Mesenchymal stem cell (in vitro differentiated cells and primary cell): ENCODE measurements at regions not wholly inside any gene's neighbourhood (a gene's known extent, or its start where the extent isn't known, plus 50 kb on each side); places are given as distances from the start of the nearest gene placed in this dataset.
"Not testable (repeated sequence)": the region's sequence is repeated elsewhere in the genome, so short reads cannot be mapped to it uniquely, and the experiment has no call there.

Experiments used
- DNase-seq: peaks from one replicate; pipeline ENCODE4 v3.0.0-alpha.2; 2013
- H2AFZ ChIP-seq: one replicate; pipeline ENCODE4 v1.6.1; 2013; ENCODE audit warnings: low read depth, mild to moderate bottlenecking, control low read depth, inconsistent platforms, low read length, moderate library complexity
- H2AK5ac ChIP-seq: 2 replicates; pipeline ENCODE4 v1.6.1; 2013; ENCODE audit warnings: low read length, moderate library complexity, mild to moderate bottlenecking, inconsistent platforms; ENCODE audit not compliant: severe bottlenecking
- H2BK120ac ChIP-seq: one replicate; pipeline ENCODE4 v1.6.1; 2013; ENCODE audit warnings: low read depth, mild to moderate bottlenecking, inconsistent platforms, low read length, moderate library complexity
- H2BK12ac ChIP-seq, 2 experiments: one replicate each; pipeline ENCODE4 v1.6.1; 2013; ENCODE audit warnings: inconsistent platforms in 2 of 2, low read length in 2 of 2, mild to moderate bottlenecking in 2 of 2, moderate library complexity in 2 of 2, control low read depth in 1 of 2
- H2BK15ac ChIP-seq: one replicate; pipeline ENCODE4 v1.6.1; 2013; ENCODE audit warnings: mild to moderate bottlenecking, low read depth, inconsistent platforms; ENCODE audit not compliant: poor library complexity, severe bottlenecking
- H2BK5ac ChIP-seq: 2 replicates; pipeline ENCODE4 v1.6.1; 2013; ENCODE audit warnings: low read depth, mild to moderate bottlenecking, low read length, control low read depth, inconsistent platforms; ENCODE audit not compliant: poor library complexity, severe bottlenecking
- H3K14ac ChIP-seq, 2 experiments: one replicate each; pipeline ENCODE4 v1.6.1; 2013; ENCODE audit warnings: inconsistent platforms in 2 of 2, low read length in 2 of 2, control low read depth in 1 of 2, mild to moderate bottlenecking in 1 of 2, moderate library complexity in 1 of 2
- H3K18ac ChIP-seq, 2 experiments: one replicate each; pipeline ENCODE4 v1.6.1; 2013; ENCODE audit warnings: inconsistent platforms in 2 of 2, low read length in 2 of 2, control low read depth in 1 of 2, low read depth in 1 of 2, mild to moderate bottlenecking in 1 of 2
- H3K23ac ChIP-seq, 2 experiments: one replicate each; pipeline ENCODE4 v1.6.1; 2013; ENCODE audit warnings: inconsistent platforms in 2 of 2, low read length in 2 of 2, mild to moderate bottlenecking in 2 of 2, moderate library complexity in 2 of 2, control low read depth in 1 of 2
- H3K27ac ChIP-seq: 2 replicates; pipeline ENCODE4 v1.5.1; 2013; ENCODE audit warnings: mild to moderate bottlenecking, moderate library complexity, low read length, control low read depth, inconsistent platforms; ENCODE audit not compliant: poor library complexity, severe bottlenecking
- H3K27me3 ChIP-seq, 2 experiments: 2 replicates each; pipeline versions ENCODE4 v1.6.1 to v1.7.0; 2013; ENCODE audit warnings: low read length in 2 of 2, mild to moderate bottlenecking in 2 of 2, moderate library complexity in 2 of 2, control low read depth in 1 of 2, inconsistent platforms in 1 of 2; ENCODE audit not compliant: control insufficient read depth in 1 of 2, insufficient read depth in 1 of 2
- H3K36me3 ChIP-seq, 2 experiments: 2 replicates each; pipeline versions ENCODE4 v1.6.1 to v1.7.0; 2013; ENCODE audit warnings: low read length in 2 of 2, control low read depth in 1 of 2, inconsistent platforms in 1 of 2, low read depth in 1 of 2, mild to moderate bottlenecking in 1 of 2; ENCODE audit not compliant: insufficient read depth in 2 of 2, control insufficient read depth in 1 of 2
- H3K4ac ChIP-seq, 2 experiments: one replicate each; pipeline ENCODE4 v1.6.1; 2013; ENCODE audit warnings: inconsistent platforms in 2 of 2, low read length in 2 of 2, mild to moderate bottlenecking in 2 of 2, moderate library complexity in 2 of 2, control low read depth in 1 of 2, low read depth in 1 of 2
- H3K4me1 ChIP-seq: 2 replicates; pipeline ENCODE4 v1.6.1; 2013; ENCODE audit warnings: low read depth, low read length, control low read depth; ENCODE audit not compliant: control insufficient read depth, insufficient read depth
- H3K4me2 ChIP-seq: 2 replicates; pipeline ENCODE4 v1.6.1; 2013; ENCODE audit warnings: low read length, mild to moderate bottlenecking, inconsistent platforms; ENCODE audit not compliant: poor library complexity, severe bottlenecking
- H3K4me3 ChIP-seq, 2 experiments: 2 replicates each; pipeline versions ENCODE4 v1.5.1 to v1.7.0; 2013; ENCODE audit warnings: low read length in 2 of 2, mild to moderate bottlenecking in 2 of 2, control low read depth in 1 of 2, low read depth in 1 of 2; ENCODE audit not compliant: insufficient read depth in 1 of 2
- H3K79me1 ChIP-seq: replicated peaks from 2 replicates; pipeline ENCODE4 v1.6.1; 2013; ENCODE audit warnings: mild to moderate bottlenecking, control low read depth, low read length, inconsistent platforms; ENCODE audit not compliant: poor library complexity, severe bottlenecking
- H3K9ac ChIP-seq: 2 replicates; pipeline ENCODE4 v1.7.0; 2013; ENCODE audit warnings: mild to moderate bottlenecking, low read length, moderate library complexity
- H3K9me3 ChIP-seq: 2 replicates; pipeline ENCODE4 v1.7.0; 2013; ENCODE audit warnings: mild to moderate bottlenecking, low read length; ENCODE audit not compliant: control insufficient read depth
- H4K8ac ChIP-seq: one replicate; pipeline ENCODE4 v1.6.1; 2013; ENCODE audit warnings: inconsistent platforms, mild to moderate bottlenecking, low read length, moderate library complexity
- H4K91ac ChIP-seq: one replicate; pipeline ENCODE4 v1.6.1; 2013; ENCODE audit warnings: mild to moderate bottlenecking, low read length, inconsistent platforms
- WGBS: methylation state at CpG from one replicate; pipeline ENCODE4 v1.1.7; 2013; ENCODE audit warnings: mixed read lengths; 5-methylcytosine and 5-hydroxymethylcytosine counted together

DNA sequence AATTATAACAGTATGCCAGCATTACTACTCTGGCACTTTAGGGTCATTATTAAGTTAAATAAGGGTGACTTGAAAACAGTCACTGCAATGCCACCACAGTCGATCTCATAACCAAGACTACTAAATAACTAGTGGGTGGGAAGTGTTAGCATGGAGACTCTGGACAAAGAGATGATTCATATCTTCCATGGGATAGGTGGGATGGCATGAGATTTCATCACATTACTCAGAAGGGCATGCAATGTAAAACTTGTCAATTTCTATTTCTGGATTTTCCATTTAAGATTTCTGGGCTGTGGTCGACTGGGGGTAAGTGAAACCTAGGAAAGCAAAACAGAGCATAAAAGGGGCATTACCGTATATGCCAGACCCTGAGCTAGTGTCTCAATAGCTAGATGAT lies 538.9 kb upstream of the GRM7 start:
- Histone ChIP-seq H3K27ac (no peak overlapping the region), H2BK15ac (no peak overlapping the region), H3K27me3 (no peaks in the 10 kb centered on the region), H3K4me1 (no peaks in the 10 kb centered on the region), H4K8ac (no peak overlapping the region), H3K9me3 (peaks cover 7% of the 10 kb centered on the region), H3K79me1 (no peaks in the 10 kb centered on the region), H2AK5ac (no peak overlapping the region), H3K36me3 (no peaks in the 10 kb centered on the region), H3K14ac (no peak overlapping the region), H3K23ac (no peak overlapping the region), H3K9ac (no peak overlapping the region), H3K4ac (no peak overlapping the region), H3K4me3 (no peak overlapping the region), H2BK12ac (no peak overlapping the region), H2BK5ac (no peak overlapping the region), H2BK120ac (no peak overlapping the region), H3K18ac (no peak overlapping the region), H2AFZ (no peak overlapping the region), H3K4me2 (no peak overlapping the region), H4K91ac (no peak overlapping the region)
- WGBS = 75% methylated on average over 2 of the region's 3 CpGs
- no peak for DNase-seq

DNA sequence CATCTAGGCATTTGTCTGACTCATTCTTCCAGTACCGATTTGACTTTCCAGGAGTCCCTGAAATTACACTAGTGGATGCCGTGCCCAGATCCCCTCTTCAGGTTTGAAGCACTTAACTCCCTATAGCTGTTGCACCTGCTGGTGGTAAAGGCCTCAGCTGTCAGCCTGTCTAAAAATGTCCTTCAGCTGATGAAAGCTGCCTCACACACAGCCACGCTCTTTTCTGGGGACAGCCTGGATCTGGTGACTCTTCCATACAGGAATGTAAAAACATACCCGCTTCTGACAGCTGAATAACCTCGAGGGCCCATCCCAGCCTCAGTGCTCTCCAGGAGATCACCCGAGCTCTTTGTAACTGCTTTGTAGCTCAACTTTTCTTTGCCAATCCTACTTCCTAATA lies 534.1 kb upstream of the GRM7 start:
- 62% methylated on average over 6 of the region's 6 CpGs for WGBS
- Histone ChIP-seq H3K18ac (no peak overlapping the region), H3K36me3 (no peaks in the 10 kb centered on the region), H3K14ac (no peak overlapping the region), H3K4me2 (no peak overlapping the region), H4K8ac (no peak overlapping the region), H3K23ac (no peak overlapping the region), H2BK12ac (no peak overlapping the region), H3K9me3 (peaks cover 7% of the 10 kb centered on the region), H4K91ac (no peak overlapping the region), H2AK5ac (no peak overlapping the region), H2AFZ (no peak overlapping the region), H3K4me1 (no peaks in the 10 kb centered on the region), H3K79me1 (no peaks in the 10 kb centered on the region), H2BK5ac (no peak overlapping the region), H2BK120ac (no peak overlapping the region), H3K27ac (no peak overlapping the region), H2BK15ac (no peak overlapping the region), H3K4me3 (no peak overlapping the region), H3K27me3 (no peaks in the 10 kb centered on the region), H3K9ac (no peak overlapping the region), H3K4ac (no peak overlapping the region)
- no peak for DNase-seq

DNA sequence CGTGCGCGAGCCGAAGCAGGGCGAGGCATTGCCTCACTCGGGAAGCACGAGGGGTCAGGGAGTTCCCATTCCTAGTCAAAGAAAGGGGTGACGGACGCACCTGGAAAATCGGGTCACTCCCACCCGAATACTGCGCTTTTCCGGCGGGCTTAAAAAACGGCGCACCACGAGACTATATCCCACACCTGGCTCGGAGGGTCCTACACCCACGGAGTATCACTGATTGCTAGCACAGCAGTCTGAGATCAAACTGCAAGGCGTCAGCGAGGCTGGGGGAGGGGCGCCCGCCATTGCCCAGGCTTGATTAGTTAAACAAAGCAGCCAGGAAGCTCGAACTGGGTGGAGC lies 520.0 kb upstream of the GRM7 start:
- H2BK120ac ChIP-seq, H3K4me2 ChIP-seq, H3K9me3 ChIP-seq, H3K23ac ChIP-seq, H3K4ac ChIP-seq, H4K91ac ChIP-seq, H2AFZ ChIP-seq, H3K27ac ChIP-seq, H3K4me3 ChIP-seq, H3K4me1 ChIP-seq, H3K9ac ChIP-seq, H2BK12ac ChIP-seq, H2BK5ac ChIP-seq, H2BK15ac ChIP-seq, DNase-seq, H3K14ac ChIP-seq, H2AK5ac ChIP-seq, H3K36me3 ChIP-seq, H3K18ac ChIP-seq, H4K8ac ChIP-seq, H3K27me3 ChIP-seq, H3K79me1 ChIP-seq: not testable (repeated sequence)
- 96% methylated on average over 19 of the region's 24 CpGs for WGBS

DNA sequence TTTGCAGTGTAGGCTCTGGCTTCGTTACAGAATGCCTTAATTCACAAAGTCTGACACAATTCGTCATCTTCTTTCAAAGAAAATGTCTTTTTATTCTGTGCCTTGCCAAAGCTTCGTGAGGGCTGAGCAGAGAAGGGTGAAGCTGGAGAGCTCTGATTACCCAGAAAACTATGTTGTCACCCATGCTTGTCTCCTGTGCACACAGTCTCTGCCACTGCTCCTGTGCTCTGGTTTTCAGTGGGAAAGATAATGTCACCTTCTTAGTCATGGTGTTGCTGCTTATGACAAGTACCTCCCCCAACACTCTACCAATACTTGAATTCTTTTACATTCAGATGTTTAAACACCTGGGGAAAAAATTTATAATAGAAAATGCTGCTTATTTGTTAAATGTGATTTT lies 509.2 kb upstream of the GRM7 start:
- Histone ChIP-seq H4K8ac (no peak overlapping the region), H2AFZ (no peak overlapping the region), H2BK120ac (no peak overlapping the region), H4K91ac (no peak overlapping the region), H3K4me3 (no peak overlapping the region), H2AK5ac (no peak overlapping the region), H2BK12ac (no peak overlapping the region), H2BK15ac (no peak overlapping the region), H3K9ac (no peak overlapping the region), H3K27me3 (no peaks in the 10 kb centered on the region), H3K4ac (no peak overlapping the region), H2BK5ac (no peak overlapping the region), H3K23ac (no peak overlapping the region), H3K14ac (no peak overlapping the region), H3K18ac (no peak overlapping the region), H3K9me3 (peaks cover 7% of the 10 kb centered on the region), H3K4me1 (no peaks in the 10 kb centered on the region), H3K27ac (no peak overlapping the region), H3K79me1 (no peaks in the 10 kb centered on the region), H3K4me2 (no peak overlapping the region), H3K36me3 (no peaks in the 10 kb centered on the region)
- 83% methylated on average over 2 of the region's 3 CpGs for WGBS
- no peak for DNase-seq
